HepG2 (cell line): ENCODE measurements at regions not wholly inside any gene's neighbourhood (a gene's known extent, or its start where the extent isn't known, plus 50 kb on each side); places are given as distances from the start of the nearest gene placed in this dataset.
A peak's percentile ranks its signal among the peaks of the same experiment; 100 is the strongest.

Source experiments
- ATAC-seq: fragments of 200-7000 bp; cut with Tn5 transposase; 3 replicates; pipeline ENCODE4 v1.9.1; 2020; ENCODE audit warnings: mild to moderate bottlenecking, moderate library complexity
- BruUV-seq: library from RNA; stranded (reverse); fragments of 400-500 nt; replicated peaks from 2 replicates; lab custom pipeline; 2021; lab: Mats Ljungman, UMichigan
- CTCF ChIA-PET: fragments of 300-600 bp; formaldehyde crosslinking; extraction: SDS; loops from one replicate; lab custom pipeline; 2021; ENCODE audit warnings: low total read pairs, inconsistent platforms, low intra/inter-chr PET ratio; lab: Yijun Ruan, JAX
- POLR2A ChIA-PET: fragments of 350-600 bp; sonication (Branson Sonifier 250); formaldehyde crosslinking; loops from one replicate; lab custom pipeline; 2020; ENCODE audit warnings: antibody characterized with exemption, inconsistent platforms; lab: Yijun Ruan, JAX
- DNase-seq: peaks from one replicate; pipeline ENCODE4 v3.0.0-alpha.2; 2015; ENCODE audit warnings: low spot score
- FAIRE-seq: peaks from 3 replicates; lab custom pipeline; 2011; peaks lifted over from hg19 to GRCh38; lab: Jason Lieb, UNC
- H2AFZ ChIP-seq: one replicate; pipeline ENCODE4 v1.6.1; 2011; ENCODE audit warnings: low read length, inconsistent platforms
- H3K27ac ChIP-seq: fragments of 300-600 bp; 3 replicates; pipeline ENCODE4 v1.8.0; 2011; ENCODE audit warnings: mixed run types, mild to moderate bottlenecking, mixed read lengths, low read length, inconsistent platforms; ENCODE audit not compliant: insufficient read depth; ENCODE audit errors: extremely low read length
- H3K27me3 ChIP-seq, 2 experiments: fragments of 200-600 bp in 1 of 2; 2 replicates in 1 of 2; 3 replicates in 1 of 2; pipeline versions ENCODE4 v1.6.0 to v1.8.0; 2011; ENCODE audit warnings: low read length in 2 of 2, mild to moderate bottlenecking in 2 of 2, moderate library complexity in 2 of 2, inconsistent platforms in 1 of 2; ENCODE audit not compliant: insufficient read depth in 2 of 2, control insufficient read depth in 1 of 2
- H3K36me3 ChIP-seq, 2 experiments: fragments of 200-600 bp in 1 of 2; replicated peaks in 1 of 2; 2 replicates in 1 of 2; 3 replicates in 1 of 2; pipeline versions ENCODE4 v1.5.1 to v1.8.0; 2011; ENCODE audit warnings: low read length in 2 of 2, inconsistent platforms in 1 of 2; ENCODE audit not compliant: insufficient read depth in 2 of 2, control insufficient read depth in 1 of 2
- H3K4me1 ChIP-seq: 2 replicates; pipeline ENCODE4 v1.5.1; 2012; ENCODE audit warnings: low read length, inconsistent platforms; ENCODE audit not compliant: insufficient read depth
- H3K4me2 ChIP-seq: 2 replicates; pipeline ENCODE4 v1.6.0; 2011; ENCODE audit warnings: low read depth, low read length, inconsistent platforms
- H3K4me3 ChIP-seq, 3 experiments: fragments of 200-600 bp in 1 of 3; sonication (generic), shearing (Covaris generic) in 1 of 3; replicated peaks in 1 of 3; 2 replicates each; pipeline ENCODE4 v1.5.1; 2011 to 2016; ENCODE audit warnings: low read length in 3 of 3, inconsistent platforms in 2 of 3, low read depth in 2 of 3, mild to moderate bottlenecking in 2 of 3, control low read depth in 1 of 3, mixed read lengths in 1 of 3; ENCODE audit not compliant: insufficient read depth in 1 of 3
- H3K79me2 ChIP-seq: one replicate; pipeline ENCODE4 v1.6.1; 2011; ENCODE audit warnings: low read length, inconsistent platforms; ENCODE audit not compliant: insufficient read depth
- H3K9ac ChIP-seq: 2 replicates; pipeline ENCODE4 v1.6.0; 2011; ENCODE audit warnings: mild to moderate bottlenecking, low read depth, low read length, inconsistent platforms; ENCODE audit not compliant: insufficient read depth
- H3K9me3 ChIP-seq: 2 replicates; pipeline ENCODE4 v1.5.1; 2012; ENCODE audit warnings: mild to moderate bottlenecking, low read length
- H4K20me1 ChIP-seq: 2 replicates; pipeline ENCODE4 v1.6.0; 2011; ENCODE audit warnings: inconsistent platforms, mild to moderate bottlenecking, low read length, moderate library complexity; ENCODE audit not compliant: insufficient read depth
- BATF2 ChIP-seq: sonication (generic); formaldehyde crosslinking; IDR thresholded peaks from 2 replicates; pipeline ENCODE4 v1.8.0; 2022; ENCODE audit warnings: mild to moderate bottlenecking, missing genetic modification reagents, moderate library complexity
- CHCHD3 ChIP-seq: sonication (generic); formaldehyde crosslinking; IDR thresholded peaks from 2 replicates; pipeline ENCODE4 v1.8.0; 2022; ENCODE audit warnings: mild to moderate bottlenecking, missing genetic modification reagents, moderate library complexity
- IKZF5 ChIP-seq: IDR thresholded peaks from 2 replicates; pipeline ENCODE4 v1.6.1; 2018; ENCODE audit warnings: missing genetic modification reagents, mild to moderate bottlenecking, missing compliant biosample characterization
- SETDB1 ChIP-seq: sonication (generic); formaldehyde crosslinking; IDR thresholded peaks from 2 replicates; pipeline ENCODE4 v1.5.1; 2020; ENCODE audit warnings: missing genetic modification reagents, mild to moderate bottlenecking, borderline replicate concordance
- SIN3A ChIP-seq: IDR thresholded peaks from 2 replicates; pipeline ENCODE4 v1.6.1; 2011; ENCODE audit warnings: low read depth, mild to moderate bottlenecking, control low read depth, low read length, borderline replicate concordance
- STAG1 ChIP-seq: sonication (generic); formaldehyde crosslinking; IDR thresholded peaks from 2 replicates; pipeline ENCODE4 v1.4.0; 2020; ENCODE audit warnings: missing genetic modification reagents
- TBP ChIP-seq: sonication (generic); formaldehyde crosslinking; IDR thresholded peaks from 2 replicates; pipeline ENCODE4 v1.5.0; 2020; ENCODE audit warnings: missing genetic modification reagents
- XRCC5 ChIP-seq: fragments of 200-400 bp; formaldehyde crosslinking; optimal IDR thresholded peaks from 2 replicates; pipeline ENCODE3; 2017; ENCODE audit warnings: mild to moderate bottlenecking, low read length
- YY1 ChIP-seq: IDR thresholded peaks from 2 replicates; pipeline ENCODE4 v1.6.1; 2011; ENCODE audit warnings: low read length, low read depth, moderate library complexity, mild to moderate bottlenecking; ENCODE audit not compliant: insufficient read depth, insufficient replicate concordance
- ZBTB20 ChIP-seq: sonication (generic); formaldehyde crosslinking; IDR thresholded peaks from 2 replicates; pipeline ENCODE4 v1.8.1; 2023; ENCODE audit warnings: missing genetic modification reagents, low read depth, mild to moderate bottlenecking, borderline replicate concordance
- ZBTB21 ChIP-seq: sonication (generic); formaldehyde crosslinking; IDR thresholded peaks from 2 replicates; pipeline ENCODE4 v1.4.0; 2020; ENCODE audit warnings: missing genetic modification reagents
- ZFAT ChIP-seq: sonication (generic); formaldehyde crosslinking; conservative IDR thresholded peaks from 2 replicates; pipeline ENCODE4 v1.8.1; 2023; ENCODE audit warnings: missing genetic modification reagents, inconsistent platforms
- ZFP36 ChIP-seq: fragments of 150-350 bp; IDR thresholded peaks from 2 replicates; pipeline ENCODE4 v1.6.1; 2018; ENCODE audit warnings: borderline replicate concordance, low read length, low read depth; ENCODE audit not compliant: partially characterized antibody
- ZFP41 ChIP-seq: sonication (generic); formaldehyde crosslinking; IDR thresholded peaks from 2 replicates; pipeline ENCODE4 v1.4.0; 2020; ENCODE audit warnings: mild to moderate bottlenecking, missing genetic modification reagents, borderline replicate concordance
- ZFX ChIP-seq: sonication (generic); formaldehyde crosslinking; IDR thresholded peaks from 2 replicates; pipeline ENCODE4 v1.4.0; 2020; ENCODE audit warnings: mild to moderate bottlenecking, low read depth, missing genetic modification reagents, moderate library complexity
- ZMAT3 ChIP-seq: sonication (generic); formaldehyde crosslinking; conservative IDR thresholded peaks from 2 replicates; pipeline ENCODE4 v1.7.0; 2021; ENCODE audit warnings: missing genetic modification reagents
- ZMYM3 ChIP-seq: sonication (generic); formaldehyde crosslinking; IDR thresholded peaks from 2 replicates; pipeline ENCODE4 v1.5.1; 2020; ENCODE audit warnings: mild to moderate bottlenecking, missing genetic modification reagents
- ZNF260 ChIP-seq: sonication (generic); formaldehyde crosslinking; IDR thresholded peaks from 2 replicates; pipeline ENCODE4 v1.4.0; 2020; ENCODE audit warnings: missing genetic modification reagents, low read depth, mild to moderate bottlenecking, borderline replicate concordance
- ZNF274 ChIP-seq: sonication (generic); formaldehyde crosslinking; IDR thresholded peaks from 2 replicates; pipeline ENCODE4 v1.5.1; 2020; ENCODE audit warnings: mild to moderate bottlenecking, missing genetic modification reagents
- ZNF382 ChIP-seq: sonication (generic); formaldehyde crosslinking; IDR thresholded peaks from 2 replicates; pipeline ENCODE4 v1.5.0; 2020; ENCODE audit warnings: missing genetic modification reagents, mild to moderate bottlenecking, borderline replicate concordance
- ZNF460 ChIP-seq: sonication (generic); formaldehyde crosslinking; IDR thresholded peaks from 2 replicates; pipeline ENCODE4 v1.5.1; 2020; ENCODE audit warnings: missing genetic modification reagents, mild to moderate bottlenecking, borderline replicate concordance
- WGBS: methylation state at CpG from one replicate; pipeline ENCODE4 v1.1.6; 2017; ENCODE audit warnings: low lambda C conversion rate; 5-methylcytosine and 5-hydroxymethylcytosine counted together
- in situ Hi-C: cut with HindIII; loops from 2 replicates; pipeline ENCODE4 v1.10.0; 2017; ENCODE audit warnings: low pct_unique_long_range_greater_than_20kb; ENCODE audit not compliant: extremely low pct_ligation_motif_present
- intact Hi-C: fragments of 100-400 bp; cut with micrococcal nuclease; formaldehyde crosslinking; loops from one replicate; pipeline ENCODE4 v1.10.0; 2022; ENCODE audit not compliant: unreplicated experiment

GRCh38 chr18:38427736-38428135 lies 862.1 kb upstream of the CELF4 start:
- no peak for ATAC-seq
- Histone ChIP-seq H2AFZ (no peak overlapping the region), H3K4me2 (no peak overlapping the region), H3K27me3 (no peaks in the 10 kb centered on the region), H3K9me3 (no peaks in the 10 kb centered on the region), H3K4me1 (no peaks in the 10 kb centered on the region), H3K4me3 (no peak overlapping the region), H3K36me3 (no peaks in the 10 kb centered on the region), H3K9ac (no peak overlapping the region), H4K20me1 (no peaks in the 10 kb centered on the region), H3K79me2 (no peaks in the 10 kb centered on the region), H3K27ac (no peak overlapping the region)
- ChIA-PET POLR2A (no interaction called here), CTCF (no interaction called here)
- intact Hi-C loops (no loop called here), in situ Hi-C loops (no loop called here)
- TF ChIP-seq SETDB1 (CRISPR knock-in tag), result no peak
- TF ChIP-seq ZNF382, result no peak
- TF ChIP-seq ZFAT (CRISPR knock-in tag), result no peak
- no peak for TF ChIP-seq ZBTB21 (CRISPR knock-in tag)
- no peak for TF ChIP-seq YY1
- no peak for TF ChIP-seq XRCC5
- no peak for TF ChIP-seq BATF2 (CRISPR knock-in tag)
- no peak for TF ChIP-seq ZMYM3 (CRISPR knock-in tag)
- no peak for TF ChIP-seq ZNF260 (CRISPR knock-in tag)
- no TSS peak for BruUV-seq
- no peak for FAIRE-seq
- no peak for DNase-seq
- 3% methylated on average over 4 of the region's 4 CpGs for WGBS

GRCh38 chr18:38427234-38427633 lies 861.6 kb upstream of the CELF4 start:
- no peaks in the 10 kb centered on the region for H3K9me3 ChIP-seq
- no peaks in the 10 kb centered on the region for H3K27me3 ChIP-seq
- no peaks in the 10 kb centered on the region for H3K4me1 ChIP-seq
- FAIRE-seq, result no peak
- no peak overlapping the region for H3K9ac ChIP-seq
- in situ Hi-C loops, result no loop called here
- H2AFZ ChIP-seq, result no peak overlapping the region
- H3K27ac ChIP-seq, result no peak overlapping the region
- peak; percentile 0 for DNase-seq
- 25% methylated on average over 2 of the region's 2 CpGs for WGBS
- intact Hi-C loops, result no loop called here
- H3K36me3 ChIP-seq, result no peaks in the 10 kb centered on the region
- no peaks in the 10 kb centered on the region for H3K79me2 ChIP-seq
- no peak overlapping the region for H3K4me3 ChIP-seq
- ChIA-PET CTCF (no interaction called here), POLR2A (no interaction called here)
- ATAC-seq, result peak; percentile 87
- BruUV-seq, result no TSS peak
- H4K20me1 ChIP-seq, result no peaks in the 10 kb centered on the region
- no peak overlapping the region for H3K4me2 ChIP-seq
- TF ChIP-seq IKZF5 (no peak), ZFP36 (no peak), STAG1 (CRISPR knock-in tag) (peak; percentile 21; the same call in 1 of the 2 replicates), TBP (CRISPR knock-in tag) (no peak), ZBTB20 (CRISPR knock-in tag) (no peak), ZMAT3 (CRISPR knock-in tag) (no peak), SIN3A (no peak), ZFX (no peak), ZNF274 (no peak), ZFP41 (no peak), ZNF460 (CRISPR knock-in tag) (no peak), CHCHD3 (CRISPR knock-in tag) (no peak)
